Ovary (tissue), 3 donors: ENCODE measurements at regions not wholly inside any gene's neighbourhood (a gene's known extent, or its start where the extent isn't known, plus 50 kb on each side); places are given as distances from the start of the nearest gene placed in this dataset.

Experiments used
- POLR2A ChIP-seq: fragments of 450-650 bp; IDR thresholded peaks from one replicate; pipeline ENCODE4 v1.6.1; 2017; ENCODE audit warnings: antibody characterized with exemption, mild to moderate bottlenecking, moderate library complexity
- TF ChIP-seq, protein P1 (sequence below), 3 donors: fragments of 450-650 bp in 2 of 3; fragments of 200-600 bp in 1 of 3; IDR thresholded peaks; one replicate each; pipeline versions ENCODE4 v1.5.1 to v1.8.0; 2016 to 2022; ENCODE audit warnings: antibody characterized with exemption in 3 of 3, mild to moderate bottlenecking in 1 of 3
- donor health status: DM: no; HTN: no; CAD: no.

- TF ChIP-seq, protein P1, sequence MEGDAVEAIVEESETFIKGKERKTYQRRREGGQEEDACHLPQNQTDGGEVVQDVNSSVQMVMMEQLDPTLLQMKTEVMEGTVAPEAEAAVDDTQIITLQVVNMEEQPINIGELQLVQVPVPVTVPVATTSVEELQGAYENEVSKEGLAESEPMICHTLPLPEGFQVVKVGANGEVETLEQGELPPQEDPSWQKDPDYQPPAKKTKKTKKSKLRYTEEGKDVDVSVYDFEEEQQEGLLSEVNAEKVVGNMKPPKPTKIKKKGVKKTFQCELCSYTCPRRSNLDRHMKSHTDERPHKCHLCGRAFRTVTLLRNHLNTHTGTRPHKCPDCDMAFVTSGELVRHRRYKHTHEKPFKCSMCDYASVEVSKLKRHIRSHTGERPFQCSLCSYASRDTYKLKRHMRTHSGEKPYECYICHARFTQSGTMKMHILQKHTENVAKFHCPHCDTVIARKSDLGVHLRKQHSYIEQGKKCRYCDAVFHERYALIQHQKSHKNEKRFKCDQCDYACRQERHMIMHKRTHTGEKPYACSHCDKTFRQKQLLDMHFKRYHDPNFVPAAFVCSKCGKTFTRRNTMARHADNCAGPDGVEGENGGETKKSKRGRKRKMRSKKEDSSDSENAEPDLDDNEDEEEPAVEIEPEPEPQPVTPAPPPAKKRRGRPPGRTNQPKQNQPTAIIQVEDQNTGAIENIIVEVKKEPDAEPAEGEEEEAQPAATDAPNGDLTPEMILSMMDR (IDR thresholded peaks at IDR 0.05): no peak
- TF ChIP-seq POLR2A: no peak
Measured at GRCh38 chr4:110278127-110278526, 79.7 kb upstream of the ELOVL6 start.
